ENCODE measurements at regions not wholly inside any gene's neighbourhood (a gene's known extent, or its start where the extent isn't known, plus 50 kb on each side); places are given as distances from the start of the nearest gene placed in this dataset.

- FAIRE-seq: no peak
- no peaks in the 10 kb centered on the region for H3K27me3 ChIP-seq (ENCODE audit: control insufficient read depth, extremely low read depth, insufficient read depth, low read length)
These were observed 1052.6 kb upstream of the RBFOX1 start for GRCh38 chr16:6280055-6280454.

GRCh38 chr16:6279286-6279685, 1053.4 kb upstream of the RBFOX1 start:
- H3K79me2 ChIP-seq (ENCODE audit: control insufficient read depth, insufficient read depth, low read length): no peaks in the 10 kb centered on the region
- no peak overlapping the region for H3K4me2 ChIP-seq (ENCODE audit: control insufficient read depth, extremely low read depth, insufficient read depth, low read depth, low read length)
- H3K36me3 ChIP-seq (ENCODE audit: control insufficient read depth in 2 of 2, extremely low read depth in 1 of 2, insufficient read depth in 2 of 2, low read length in 2 of 2): no peaks in the 10 kb centered on the region
- no peak overlapping the region for H3K27ac ChIP-seq (ENCODE audit: control insufficient read depth, insufficient read depth, low read length)
- no peaks in the 10 kb centered on the region for H3K9me1 ChIP-seq (ENCODE audit: control insufficient read depth, extremely low read depth, insufficient read depth, low read length)
- H3K9me3 ChIP-seq (ENCODE audit: control insufficient read depth, low read depth, low read length): peaks cover 5% of the 10 kb centered on the region
- no peak overlapping the region for H2AFZ ChIP-seq (ENCODE audit: control insufficient read depth, low read length)
- H3K9ac ChIP-seq (ENCODE audit: control insufficient read depth, extremely low read depth, insufficient read depth, low read length): no peak overlapping the region
- no peaks in the 10 kb centered on the region for H3K27me3 ChIP-seq (ENCODE audit: control insufficient read depth, extremely low read depth, insufficient read depth, low read length)
- no peak overlapping the region for H3K4me3 ChIP-seq (ENCODE audit: control insufficient read depth in 2 of 3, extremely low read depth in 1 of 3, insufficient read depth in 2 of 3, low read depth in 1 of 3, low read length in 3 of 3)
- DNase-seq (ENCODE audit: low read depth, low spot score): no peak
- dilution Hi-C loops (cut with MboI; ENCODE audit: extremely low pct_ligation_motif_present, low sequenced_read_pairs): no loop called here
- no peak for FAIRE-seq
- no peaks in the 10 kb centered on the region for H4K20me1 ChIP-seq (ENCODE audit: control insufficient read depth, extremely low read depth, insufficient read depth, low read length)
- no peak for TF ChIP-seq CTCF (optimal IDR thresholded peaks at IDR 0.05 in 1 of 3, IDR thresholded peaks at IDR 0.05 in 1 of 3, conservative IDR thresholded peaks at IDR 0.05 in 1 of 3; ENCODE audit: extremely low read depth in 1 of 3, insufficient read depth in 2 of 3, low read length in 3 of 3)
- no peak for TF ChIP-seq EZH2 (IDR thresholded peaks at IDR 0.05; ENCODE audit: low read length)
- H3K4me1 ChIP-seq (ENCODE audit: control insufficient read depth, extremely low read depth, insufficient read depth, low read length): no peaks in the 10 kb centered on the region

More at GRCh38 chr16:6280055-6280454, 1052.6 kb upstream of the RBFOX1 start:
- Histone ChIP-seq H3K27ac (ENCODE audit: control insufficient read depth, insufficient read depth, low read length) (no peak overlapping the region), H3K4me2 (ENCODE audit: control insufficient read depth, extremely low read depth, insufficient read depth, low read depth, low read length) (no peak overlapping the region), H4K20me1 (ENCODE audit: control insufficient read depth, extremely low read depth, insufficient read depth, low read length) (no peaks in the 10 kb centered on the region), H3K4me3 (ENCODE audit: control insufficient read depth in 2 of 3, extremely low read depth in 1 of 3, insufficient read depth in 2 of 3, low read depth in 1 of 3, low read length in 3 of 3) (no peak overlapping the region), H3K9me3 (ENCODE audit: control insufficient read depth, low read depth, low read length) (peaks cover 5% of the 10 kb centered on the region), H3K9ac (ENCODE audit: control insufficient read depth, extremely low read depth, insufficient read depth, low read length) (no peak overlapping the region), H3K79me2 (ENCODE audit: control insufficient read depth, insufficient read depth, low read length) (no peaks in the 10 kb centered on the region), H3K36me3 (ENCODE audit: control insufficient read depth in 2 of 2, extremely low read depth in 1 of 2, insufficient read depth in 2 of 2, low read length in 2 of 2) (no peaks in the 10 kb centered on the region), H2AFZ (ENCODE audit: control insufficient read depth, low read length) (no peak overlapping the region), H3K9me1 (ENCODE audit: control insufficient read depth, extremely low read depth, insufficient read depth, low read length) (no peaks in the 10 kb centered on the region), H3K4me1 (ENCODE audit: control insufficient read depth, extremely low read depth, insufficient read depth, low read length) (no peaks in the 10 kb centered on the region)
- DNase-seq (ENCODE audit: low read depth, low spot score): no peak
- dilution Hi-C loops (cut with MboI; ENCODE audit: extremely low pct_ligation_motif_present, low sequenced_read_pairs): no loop called here
- TF ChIP-seq EZH2 (IDR thresholded peaks at IDR 0.05; ENCODE audit: low read length) (no peak), CTCF (optimal IDR thresholded peaks at IDR 0.05 in 1 of 3, IDR thresholded peaks at IDR 0.05 in 1 of 3, conservative IDR thresholded peaks at IDR 0.05 in 1 of 3; ENCODE audit: extremely low read depth in 1 of 3, insufficient read depth in 2 of 3, low read length in 3 of 3) (no peak)

Measured in keratinocyte (primary cell).